ENCODE measurements at regions not wholly inside any gene's neighbourhood (a gene's known extent, or its start where the extent isn't known, plus 50 kb on each side); places are given as distances from the start of the nearest gene placed in this dataset.

GRCh38 chr12:11482955-11483354 is 87.6 kb upstream of the PRB2 start:
- TF ChIP-seq, protein P1, sequence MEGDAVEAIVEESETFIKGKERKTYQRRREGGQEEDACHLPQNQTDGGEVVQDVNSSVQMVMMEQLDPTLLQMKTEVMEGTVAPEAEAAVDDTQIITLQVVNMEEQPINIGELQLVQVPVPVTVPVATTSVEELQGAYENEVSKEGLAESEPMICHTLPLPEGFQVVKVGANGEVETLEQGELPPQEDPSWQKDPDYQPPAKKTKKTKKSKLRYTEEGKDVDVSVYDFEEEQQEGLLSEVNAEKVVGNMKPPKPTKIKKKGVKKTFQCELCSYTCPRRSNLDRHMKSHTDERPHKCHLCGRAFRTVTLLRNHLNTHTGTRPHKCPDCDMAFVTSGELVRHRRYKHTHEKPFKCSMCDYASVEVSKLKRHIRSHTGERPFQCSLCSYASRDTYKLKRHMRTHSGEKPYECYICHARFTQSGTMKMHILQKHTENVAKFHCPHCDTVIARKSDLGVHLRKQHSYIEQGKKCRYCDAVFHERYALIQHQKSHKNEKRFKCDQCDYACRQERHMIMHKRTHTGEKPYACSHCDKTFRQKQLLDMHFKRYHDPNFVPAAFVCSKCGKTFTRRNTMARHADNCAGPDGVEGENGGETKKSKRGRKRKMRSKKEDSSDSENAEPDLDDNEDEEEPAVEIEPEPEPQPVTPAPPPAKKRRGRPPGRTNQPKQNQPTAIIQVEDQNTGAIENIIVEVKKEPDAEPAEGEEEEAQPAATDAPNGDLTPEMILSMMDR (IDR thresholded peaks at IDR 0.05), result no peak
- TF ChIP-seq EZH2 (IDR thresholded peaks at IDR 0.05; ENCODE audit: borderline replicate concordance, insufficient read depth, low read depth, low read length, poor library complexity, severe bottlenecking), result no peak
